HepG2 (cell line): ENCODE measurements at regions not wholly inside any gene's neighbourhood (a gene's known extent, or its start where the extent isn't known, plus 50 kb on each side); places are given as distances from the start of the nearest gene placed in this dataset.

Source experiments
- POLR2A ChIP-seq, 2 experiments: IDR thresholded peaks; 2 replicates each; pipeline ENCODE4 v1.6.1; 2011; ENCODE audit warnings: low read depth in 2 of 2, low read length in 2 of 2, mild to moderate bottlenecking in 1 of 2, moderate library complexity in 1 of 2; ENCODE audit not compliant: insufficient read depth in 1 of 2
- RBFOX2 ChIP-seq: fragments of 200-400 bp; formaldehyde crosslinking; IDR thresholded peaks from 2 replicates; pipeline ENCODE4 v1.6.1; 2017; ENCODE audit warnings: low read depth, mild to moderate bottlenecking, low read length
- TBP ChIP-seq: sonication (generic); formaldehyde crosslinking; IDR thresholded peaks from 2 replicates; pipeline ENCODE4 v1.5.0; 2020; ENCODE audit warnings: missing genetic modification reagents
- ZNF121 ChIP-seq: sonication (generic); formaldehyde crosslinking; IDR thresholded peaks from 2 replicates; pipeline ENCODE4 v1.5.0; 2020; ENCODE audit warnings: mild to moderate bottlenecking, missing genetic modification reagents
- ZNF225 ChIP-seq: sonication (generic); formaldehyde crosslinking; IDR thresholded peaks from 2 replicates; pipeline ENCODE4 v1.4.0; 2020; ENCODE audit warnings: mild to moderate bottlenecking, missing genetic modification reagents
- TF ChIP-seq, protein P1 (sequence below): sonication (generic); formaldehyde crosslinking; conservative IDR thresholded peaks from 2 replicates; pipeline ENCODE4 v1.4.0; 2020; ENCODE audit warnings: missing genetic modification reagents

DNA sequence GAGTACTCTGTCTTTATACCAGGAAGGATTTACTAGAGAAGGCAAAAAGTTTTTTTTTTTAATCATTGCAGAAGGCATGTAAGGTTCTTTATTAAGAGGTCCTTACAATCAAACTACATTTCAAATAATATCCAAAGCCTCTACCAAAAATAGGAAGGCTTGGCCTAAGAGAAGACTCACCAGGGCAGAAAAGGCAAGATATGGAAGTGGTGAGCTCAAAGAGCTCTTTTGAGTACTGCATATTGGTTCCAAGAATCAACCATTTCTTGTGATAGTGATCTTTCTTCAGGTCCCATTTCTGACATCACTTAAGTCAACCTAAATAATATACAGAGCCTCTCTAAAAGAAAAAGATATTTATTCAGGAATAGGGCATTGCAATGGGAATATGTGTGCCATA, 153.2 kb downstream of the FASLG start:
- no peak for TF ChIP-seq POLR2A (IDR thresholded peaks at IDR 0.05; ENCODE audit: insufficient read depth in 1 of 2, low read depth in 2 of 2, low read length in 2 of 2)
- no peak for TF ChIP-seq TBP (CRISPR knock-in tag)
- no peak for TF ChIP-seq ZNF121
- TF ChIP-seq RBFOX2, result no peak
- TF ChIP-seq, protein P1, sequence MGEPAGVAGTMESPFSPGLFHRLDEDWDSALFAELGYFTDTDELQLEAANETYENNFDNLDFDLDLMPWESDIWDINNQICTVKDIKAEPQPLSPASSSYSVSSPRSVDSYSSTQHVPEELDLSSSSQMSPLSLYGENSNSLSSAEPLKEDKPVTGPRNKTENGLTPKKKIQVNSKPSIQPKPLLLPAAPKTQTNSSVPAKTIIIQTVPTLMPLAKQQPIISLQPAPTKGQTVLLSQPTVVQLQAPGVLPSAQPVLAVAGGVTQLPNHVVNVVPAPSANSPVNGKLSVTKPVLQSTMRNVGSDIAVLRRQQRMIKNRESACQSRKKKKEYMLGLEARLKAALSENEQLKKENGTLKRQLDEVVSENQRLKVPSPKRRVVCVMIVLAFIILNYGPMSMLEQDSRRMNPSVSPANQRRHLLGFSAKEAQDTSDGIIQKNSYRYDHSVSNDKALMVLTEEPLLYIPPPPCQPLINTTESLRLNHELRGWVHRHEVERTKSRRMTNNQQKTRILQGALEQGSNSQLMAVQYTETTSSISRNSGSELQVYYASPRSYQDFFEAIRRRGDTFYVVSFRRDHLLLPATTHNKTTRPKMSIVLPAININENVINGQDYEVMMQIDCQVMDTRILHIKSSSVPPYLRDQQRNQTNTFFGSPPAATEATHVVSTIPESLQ (CRISPR knock-in tag), result no peak
- no peak for TF ChIP-seq ZNF225 (CRISPR knock-in tag)
